ENCODE measurements at regions not wholly inside any gene's neighbourhood (a gene's known extent, or its start where the extent isn't known, plus 50 kb on each side); places are given as distances from the start of the nearest gene placed in this dataset.

GRCh38 chr9:108674766-108675530 lies 180.8 kb downstream of the ACTL7B start:
- Histone ChIP-seq H3K9me3 (replicated peaks; ENCODE audit: low read length) (no peaks in the 10 kb centered on the region), H3K4me2 (ENCODE audit: low read length) (no peak overlapping the region), H3K36me3 (ENCODE audit: insufficient read depth, low read length) (no peaks in the 10 kb centered on the region)

DNA sequence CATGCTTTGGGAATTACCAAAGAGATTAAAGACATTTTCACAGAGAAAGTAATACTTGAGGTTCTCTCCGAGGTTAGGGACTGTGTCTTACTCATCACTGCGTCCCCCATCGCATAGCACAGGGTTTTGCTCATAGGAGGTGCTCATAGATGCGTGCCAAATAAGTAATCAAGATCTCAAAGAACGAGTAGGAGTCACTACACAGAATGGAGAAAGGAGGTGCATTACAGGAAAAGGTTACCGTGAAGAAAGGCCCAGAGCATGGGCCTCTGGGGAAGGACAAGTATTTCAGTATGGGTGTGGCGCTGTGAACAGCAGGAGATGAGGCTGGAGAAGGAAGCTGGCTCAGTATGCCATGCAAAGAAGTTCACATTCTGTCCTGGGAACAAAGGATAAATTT lies 182.4 kb downstream of the ACTL7B start:
- H3K27me3 ChIP-seq (ENCODE audit: control insufficient read depth, insufficient read depth, low read length), result peaks cover 11% of the 10 kb centered on the region
- no peak overlapping the region for H3K4me2 ChIP-seq (ENCODE audit: low read length)
- no peak overlapping the region for H3K4me3 ChIP-seq (ENCODE audit: low read length)
- peaks cover 8% of the 10 kb centered on the region for H3K4me1 ChIP-seq (ENCODE audit: control insufficient read depth, insufficient read depth, low read length)
- H3K9ac ChIP-seq (ENCODE audit: low read depth, low read length), result no peak overlapping the region
- no peaks in the 10 kb centered on the region for H3K9me3 ChIP-seq (replicated peaks; ENCODE audit: low read length)
- no peaks in the 10 kb centered on the region for H3K36me3 ChIP-seq (ENCODE audit: insufficient read depth, low read length)

More at GRCh38 chr9:108674766-108675530, 180.8 kb downstream of the ACTL7B start:
- Histone ChIP-seq H3K9ac (ENCODE audit: low read depth, low read length) (no peak overlapping the region), H3K4me1 (ENCODE audit: control insufficient read depth, insufficient read depth, low read length) (peaks cover 8% of the 10 kb centered on the region), H3K27me3 (ENCODE audit: control insufficient read depth, insufficient read depth, low read length) (peaks cover 11% of the 10 kb centered on the region), H3K4me3 (ENCODE audit: low read length) (no peak overlapping the region)

DNA sequence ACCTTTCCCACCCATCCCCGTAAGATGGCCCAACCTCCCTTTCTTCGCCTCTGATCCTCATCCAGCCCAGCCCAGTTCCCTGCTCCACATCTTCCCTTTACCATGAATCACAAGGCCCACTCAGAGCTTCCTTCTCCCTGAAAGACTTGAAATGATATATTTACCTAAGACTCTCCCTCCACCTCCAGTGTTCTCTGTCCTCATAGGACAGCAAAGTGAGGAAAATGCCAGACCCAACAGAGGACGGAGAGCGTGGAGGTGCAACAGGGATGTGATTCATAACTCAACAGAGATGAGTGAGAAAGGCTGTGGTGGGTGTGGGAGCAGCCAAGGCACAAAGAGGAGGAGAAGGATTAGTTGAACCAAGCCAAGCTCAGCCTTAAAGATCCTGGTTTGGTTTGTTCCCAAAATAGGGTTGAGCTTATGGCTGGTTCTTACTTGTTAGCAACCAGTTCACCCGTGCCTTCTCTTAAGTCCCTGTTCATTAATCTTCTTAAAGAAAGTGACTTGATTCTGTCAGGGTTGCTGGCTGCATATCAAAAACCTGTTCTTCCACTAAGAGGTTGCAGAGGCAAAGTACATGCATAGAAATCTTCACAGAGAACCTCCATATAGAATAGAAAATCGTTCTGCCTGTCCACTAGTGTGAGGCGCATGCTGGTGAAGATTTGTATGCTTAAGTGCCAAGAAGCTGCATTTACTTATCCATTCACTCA lies 183.2 kb downstream of the ACTL7B start:
- no peak overlapping the region for H3K4me2 ChIP-seq (ENCODE audit: low read length)
- H3K9ac ChIP-seq (ENCODE audit: low read depth, low read length), result no peak overlapping the region
- H3K9me3 ChIP-seq (replicated peaks; ENCODE audit: low read length), result no peaks in the 10 kb centered on the region
- H3K27me3 ChIP-seq (ENCODE audit: control insufficient read depth, insufficient read depth, low read length), result peaks cover 11% of the 10 kb centered on the region
- H3K36me3 ChIP-seq (ENCODE audit: insufficient read depth, low read length), result no peaks in the 10 kb centered on the region
- H3K4me3 ChIP-seq (ENCODE audit: low read length), result no peak overlapping the region
- peaks cover 8% of the 10 kb centered on the region for H3K4me1 ChIP-seq (ENCODE audit: control insufficient read depth, insufficient read depth, low read length)

DNA sequence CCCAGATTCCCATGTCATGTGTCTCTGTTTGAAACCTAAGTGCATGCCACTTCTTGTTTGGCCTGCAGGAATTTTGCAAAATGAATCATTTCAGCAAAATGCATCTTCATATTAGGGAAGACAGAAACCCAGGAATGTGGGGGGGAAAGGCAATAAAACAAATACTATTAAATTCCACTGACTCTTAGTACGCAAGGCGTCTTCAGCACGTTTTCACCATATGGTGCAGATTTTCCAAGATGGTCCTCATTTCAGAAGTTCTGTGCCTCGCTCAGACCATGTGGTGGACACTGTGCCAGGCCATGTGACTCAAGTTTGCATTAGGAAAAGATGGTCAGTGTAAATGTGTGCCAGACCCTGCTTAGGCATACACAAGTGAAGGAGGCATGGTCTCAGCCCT lies 184.0 kb downstream of the ACTL7B start:
- H3K4me1 ChIP-seq (ENCODE audit: control insufficient read depth, insufficient read depth, low read length), result peaks cover 8% of the 10 kb centered on the region
- H3K9ac ChIP-seq (ENCODE audit: low read depth, low read length), result no peak overlapping the region
- no peak overlapping the region for H3K4me3 ChIP-seq (ENCODE audit: low read length)
- peaks cover 11% of the 10 kb centered on the region for H3K27me3 ChIP-seq (ENCODE audit: control insufficient read depth, insufficient read depth, low read length)
- no peaks in the 10 kb centered on the region for H3K36me3 ChIP-seq (ENCODE audit: insufficient read depth, low read length)
- no peaks in the 10 kb centered on the region for H3K9me3 ChIP-seq (replicated peaks; ENCODE audit: low read length)
- H3K4me2 ChIP-seq (ENCODE audit: low read length), result no peak overlapping the region

DNA sequence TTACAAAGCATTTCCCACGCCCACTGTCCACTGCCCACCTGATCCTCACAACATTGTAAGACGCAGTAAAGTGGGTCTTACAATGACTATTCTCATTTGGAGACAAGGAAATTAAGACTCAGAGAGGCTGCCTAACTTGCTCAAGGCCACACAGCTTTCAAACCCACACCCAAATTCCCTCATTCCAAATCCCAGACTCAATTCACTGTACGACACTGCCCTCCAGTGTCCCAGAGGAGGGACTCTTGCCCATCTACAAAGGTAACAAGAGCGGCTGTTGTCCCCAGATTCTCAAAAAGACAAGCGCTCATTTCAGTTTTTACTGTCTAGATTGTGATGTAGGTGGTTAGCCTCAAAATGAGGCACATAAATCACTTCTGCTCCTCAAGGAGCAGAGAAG lies 184.6 kb downstream of the ACTL7B start:
- Histone ChIP-seq H3K4me3 (ENCODE audit: low read length) (no peak overlapping the region), H3K9me3 (replicated peaks; ENCODE audit: low read length) (no peaks in the 10 kb centered on the region), H3K36me3 (ENCODE audit: insufficient read depth, low read length) (no peaks in the 10 kb centered on the region), H3K4me2 (ENCODE audit: low read length) (no peak overlapping the region), H3K27me3 (ENCODE audit: control insufficient read depth, insufficient read depth, low read length) (peaks cover 11% of the 10 kb centered on the region), H3K9ac (ENCODE audit: low read depth, low read length) (no peak overlapping the region), H3K4me1 (ENCODE audit: control insufficient read depth, insufficient read depth, low read length) (peaks cover 8% of the 10 kb centered on the region)

DNA sequence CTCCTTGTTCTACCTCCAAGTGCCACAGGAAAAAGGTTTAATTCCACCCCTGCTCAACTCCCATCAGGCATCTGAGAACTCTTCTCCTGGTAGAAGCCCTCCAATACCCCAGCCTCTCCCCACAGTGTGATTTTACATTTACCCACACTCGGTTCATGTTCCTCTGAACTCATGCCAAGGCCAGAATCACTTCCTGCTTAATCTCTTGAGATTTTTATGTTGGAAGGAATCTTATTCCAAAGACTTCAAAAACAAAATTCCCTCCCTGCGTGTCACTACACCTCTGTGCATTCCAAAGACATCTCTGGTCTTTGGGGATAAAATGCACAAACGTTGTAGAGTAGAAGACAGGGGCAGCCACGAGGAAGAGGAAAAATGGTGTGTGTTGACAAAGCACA lies 186.8 kb downstream of the ACTL7B start:
- peaks cover 3% of the 10 kb centered on the region for H3K27me3 ChIP-seq (ENCODE audit: control insufficient read depth, insufficient read depth, low read length)
- H3K36me3 ChIP-seq (ENCODE audit: insufficient read depth, low read length), result no peaks in the 10 kb centered on the region
- no peak overlapping the region for H3K4me2 ChIP-seq (ENCODE audit: low read length)
- H3K9me3 ChIP-seq (replicated peaks; ENCODE audit: low read length), result no peaks in the 10 kb centered on the region
- peaks cover 8% of the 10 kb centered on the region for H3K4me1 ChIP-seq (ENCODE audit: control insufficient read depth, insufficient read depth, low read length)
- H3K9ac ChIP-seq (ENCODE audit: low read depth, low read length), result no peak overlapping the region
- no peak overlapping the region for H3K4me3 ChIP-seq (ENCODE audit: low read length)

GRCh38 chr9:108668191-108668937 lies 187.4 kb downstream of the ACTL7B start:
- H3K9me3 ChIP-seq (replicated peaks; ENCODE audit: low read length), result no peaks in the 10 kb centered on the region
- no peak overlapping the region for H3K9ac ChIP-seq (ENCODE audit: low read depth, low read length)
- peaks cover 3% of the 10 kb centered on the region for H3K27me3 ChIP-seq (ENCODE audit: control insufficient read depth, insufficient read depth, low read length)
- H3K4me1 ChIP-seq (ENCODE audit: control insufficient read depth, insufficient read depth, low read length), result peaks cover 8% of the 10 kb centered on the region
- H3K36me3 ChIP-seq (ENCODE audit: insufficient read depth, low read length), result no peaks in the 10 kb centered on the region
- H3K4me3 ChIP-seq (ENCODE audit: low read length), result no peak overlapping the region
- H3K4me2 ChIP-seq (ENCODE audit: low read length), result no peak overlapping the region

DNA sequence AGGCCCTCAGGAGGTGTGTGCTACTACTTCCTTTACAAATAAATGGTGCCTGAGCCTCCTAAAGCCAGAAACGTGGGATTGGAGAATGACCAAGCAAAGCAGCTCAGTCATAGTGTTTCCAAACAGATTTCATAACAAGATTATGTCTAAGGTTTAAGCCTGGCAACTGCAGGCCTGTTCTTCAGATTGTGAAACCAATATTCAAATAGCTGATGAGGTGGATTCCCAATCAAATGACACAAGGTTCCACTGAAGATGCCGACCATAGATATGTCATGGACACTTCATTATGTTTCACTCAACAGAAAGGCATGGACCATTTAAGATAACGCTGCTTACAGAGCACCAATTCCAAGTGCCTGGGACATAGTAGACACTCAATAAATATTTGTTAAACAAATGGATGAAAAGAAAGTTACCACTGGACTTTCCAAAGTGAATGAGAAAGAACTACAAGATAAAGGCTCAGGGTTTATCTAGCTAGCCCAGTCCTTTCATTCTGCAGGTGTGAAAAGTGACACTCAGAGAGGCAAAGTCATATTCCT lies 189.5 kb downstream of the ACTL7B start:
- Histone ChIP-seq H3K27me3 (ENCODE audit: control insufficient read depth, insufficient read depth, low read length) (no peaks in the 10 kb centered on the region), H3K9ac (ENCODE audit: low read depth, low read length) (no peak overlapping the region), H3K4me1 (ENCODE audit: control insufficient read depth, insufficient read depth, low read length) (peaks cover under 1% of the 10 kb centered on the region), H3K36me3 (ENCODE audit: insufficient read depth, low read length) (no peaks in the 10 kb centered on the region), H3K4me3 (ENCODE audit: low read length) (no peak overlapping the region), H3K9me3 (replicated peaks; ENCODE audit: low read length) (no peaks in the 10 kb centered on the region), H3K4me2 (ENCODE audit: low read length) (no peak overlapping the region)

GRCh38 chr9:108665521-108666239 lies 190.1 kb downstream of the ACTL7B start:
- Histone ChIP-seq H3K4me1 (ENCODE audit: control insufficient read depth, insufficient read depth, low read length) (no peaks in the 10 kb centered on the region), H3K4me3 (ENCODE audit: low read length) (no peak overlapping the region), H3K27me3 (ENCODE audit: control insufficient read depth, insufficient read depth, low read length) (no peaks in the 10 kb centered on the region), H3K9ac (ENCODE audit: low read depth, low read length) (no peak overlapping the region), H3K36me3 (ENCODE audit: insufficient read depth, low read length) (no peaks in the 10 kb centered on the region), H3K9me3 (replicated peaks; ENCODE audit: low read length) (no peaks in the 10 kb centered on the region), H3K4me2 (ENCODE audit: low read length) (no peak overlapping the region)

DNA sequence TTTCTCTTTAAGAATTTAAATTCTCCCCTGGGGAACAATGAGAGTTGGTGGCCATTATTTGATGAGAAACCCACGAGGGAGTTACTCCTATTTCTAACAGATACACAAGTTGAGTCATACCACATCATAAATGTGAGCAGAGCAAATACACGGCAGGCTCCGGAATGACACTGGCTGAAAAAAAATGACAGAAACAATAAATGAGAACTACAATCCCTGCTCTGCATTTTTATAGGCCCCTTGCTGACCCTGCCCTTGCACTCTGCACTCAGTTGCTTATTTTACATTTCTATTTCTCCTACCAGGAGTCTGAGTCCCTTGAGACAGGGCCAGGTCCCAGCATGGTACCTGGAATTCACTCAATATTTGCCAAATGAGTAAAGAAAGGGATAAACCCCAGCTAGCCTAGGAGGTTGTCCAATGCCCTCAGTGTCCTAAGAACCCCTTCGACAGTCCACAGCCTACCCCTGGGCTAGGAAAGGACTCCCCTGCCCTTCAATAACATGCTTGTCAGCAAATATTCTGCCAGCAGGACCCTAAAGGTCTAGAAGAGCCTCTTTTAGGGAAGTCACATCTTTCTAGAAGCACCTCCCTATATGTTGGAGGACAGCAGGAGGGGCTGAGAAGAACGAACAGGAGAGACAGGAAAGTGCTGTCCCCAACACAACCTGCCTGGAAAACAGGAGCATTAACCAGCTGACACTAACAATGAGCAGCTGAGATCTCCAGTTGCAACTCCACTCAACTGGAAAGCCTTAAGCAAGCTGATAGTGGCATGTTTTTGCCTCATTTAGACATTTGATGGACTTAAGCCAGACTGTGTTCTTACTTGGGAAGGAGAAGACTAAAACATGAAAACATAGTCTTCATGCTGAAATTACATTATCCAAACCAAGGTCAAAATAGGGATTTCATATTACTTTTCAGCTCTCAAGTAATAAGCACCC lies 191.2 kb downstream of the ACTL7B start:
- Histone ChIP-seq H3K27me3 (ENCODE audit: control insufficient read depth, insufficient read depth, low read length) (no peaks in the 10 kb centered on the region), H3K4me1 (ENCODE audit: control insufficient read depth, insufficient read depth, low read length) (no peaks in the 10 kb centered on the region), H3K9ac (ENCODE audit: low read depth, low read length) (no peak overlapping the region), H3K36me3 (ENCODE audit: insufficient read depth, low read length) (no peaks in the 10 kb centered on the region), H3K4me3 (ENCODE audit: low read length) (no peak overlapping the region), H3K4me2 (ENCODE audit: low read length) (no peak overlapping the region), H3K9me3 (replicated peaks; ENCODE audit: low read length) (no peaks in the 10 kb centered on the region)
